SK-N-SH (cell line): ENCODE measurements at regions not wholly inside any gene's neighbourhood (a gene's known extent, or its start where the extent isn't known, plus 50 kb on each side); places are given as distances from the start of the nearest gene placed in this dataset.

ENCODE experiments used
- CTCF ChIA-PET: fragments of 300-600, 350-600 bp; formaldehyde crosslinking; extraction: SDS; loops from one replicate; lab custom pipeline; 2021; lab: Yijun Ruan, JAX
- POLR2A ChIA-PET: fragments of 350-600 bp; sonication (Branson Sonifier 250); formaldehyde crosslinking; extraction: SDS; loops from one replicate; lab custom pipeline; 2020; ENCODE audit warnings: antibody characterized with exemption, inconsistent platforms; lab: Yijun Ruan, JAX
- DNase-seq: peaks from one replicate; pipeline ENCODE4 v3.0.0; 2012
- H2AFZ ChIP-seq: fragments of 200-600 bp; sonication (generic); 2 replicates; pipeline ENCODE4 v1.8.1; 2016; ENCODE audit warnings: antibody characterized with exemption, mild to moderate bottlenecking, low read depth
- H3F3A ChIP-seq: fragments of 200-600 bp; sonication (generic); replicated peaks from 2 replicates; pipeline ENCODE3; 2016; ENCODE audit warnings: antibody characterized with exemption, mild to moderate bottlenecking; ENCODE audit not compliant: insufficient read depth
- H3K27ac ChIP-seq, 2 experiments: fragments of 200-500 bp in 1 of 2; fragments of 200-600 bp in 1 of 2; sonication (Bioruptor generic) in 1 of 2; sonication (generic), shearing (Covaris generic) in 1 of 2; 2 replicates each; pipeline versions ENCODE4 v1.5.1 to v1.6.1; 2014 to 2016; ENCODE audit warnings: low read depth in 2 of 2, inconsistent platforms in 1 of 2, low read length in 1 of 2, mild to moderate bottlenecking in 1 of 2, mixed read lengths in 1 of 2
- H3K27me3 ChIP-seq: fragments of 200-600 bp; sonication (generic), shearing (Covaris generic); 2 replicates; pipeline ENCODE4 v1.6.1; 2016; ENCODE audit warnings: mixed run types; ENCODE audit not compliant: insufficient read depth
- H3K36me3 ChIP-seq, 2 experiments: fragments of 200-500 bp in 1 of 2; fragments of 200-600 bp in 1 of 2; sonication (Bioruptor generic) in 1 of 2; sonication (generic) in 1 of 2; replicated peaks in 1 of 2; 2 replicates each; pipeline versions ENCODE3 to v1.5.1; 2014 to 2016; ENCODE audit warnings: low read length in 1 of 2, mild to moderate bottlenecking in 1 of 2; ENCODE audit not compliant: insufficient read depth in 2 of 2, control insufficient read depth in 1 of 2
- H3K4me1 ChIP-seq, 2 experiments: fragments of 200-500 bp in 1 of 2; fragments of 200-600 bp in 1 of 2; sonication (Bioruptor generic) in 1 of 2; sonication (generic), shearing (Covaris generic) in 1 of 2; 2 replicates each; pipeline versions ENCODE4 v1.5.1 to v1.6.1; 2014 to 2016; ENCODE audit warnings: low read depth in 1 of 2, low read length in 1 of 2, mixed run types in 1 of 2; ENCODE audit not compliant: insufficient read depth in 2 of 2, control insufficient read depth in 1 of 2
- H3K4me2 ChIP-seq: fragments of 200-600 bp; sonication (generic), shearing (Covaris generic); 2 replicates; pipeline ENCODE4 v1.6.1; 2017; ENCODE audit warnings: mixed run types
- H3K4me3 ChIP-seq, 2 experiments: fragments of 200-500 bp in 1 of 2; fragments of 200-600 bp in 1 of 2; sonication (Bioruptor generic) in 1 of 2; sonication (generic), shearing (Covaris generic) in 1 of 2; 2 replicates each; pipeline versions ENCODE4 v1.5.1 to v1.8.1; 2014 to 2016; ENCODE audit warnings: low read depth in 2 of 2, inconsistent platforms in 1 of 2, low read length in 1 of 2, mild to moderate bottlenecking in 1 of 2, mixed read lengths in 1 of 2, moderate library complexity in 1 of 2
- H3K79me2 ChIP-seq: fragments of 200-600 bp; sonication (generic); 2 replicates; pipeline ENCODE4 v1.8.1; 2017; ENCODE audit warnings: mild to moderate bottlenecking; ENCODE audit not compliant: insufficient read depth
- H3K9ac ChIP-seq: fragments of 200-600 bp; sonication (generic); 2 replicates; pipeline ENCODE4 v1.6.1; 2017; ENCODE audit warnings: mixed run types
- H3K9me2 ChIP-seq: fragments of 200-600 bp; sonication (generic); 2 replicates; pipeline ENCODE4 v1.6.1; 2017; ENCODE audit warnings: mixed run types
- H3K9me3 ChIP-seq: fragments of 200-600 bp; sonication (generic); 2 replicates; pipeline ENCODE4 v1.6.1; 2017; ENCODE audit warnings: mixed run types, mild to moderate bottlenecking, moderate library complexity
- H4K20me1 ChIP-seq: fragments of 200-600 bp; sonication (generic); 2 replicates; pipeline ENCODE4 v1.6.1; 2017; ENCODE audit warnings: mild to moderate bottlenecking, mixed run types; ENCODE audit not compliant: insufficient read depth
- CHD2 ChIP-seq: fragments of 150-350 bp; IDR thresholded peaks from 2 replicates; pipeline ENCODE4 v1.6.1; 2018; ENCODE audit warnings: low read length; ENCODE audit not compliant: partially characterized antibody
- CTCF ChIP-seq: fragments of 200-600 bp; sonication (generic); IDR thresholded peaks from 2 replicates; pipeline ENCODE4 v1.6.1; 2017; ENCODE audit warnings: antibody characterized with exemption, mild to moderate bottlenecking, moderate library complexity
- ELF1 ChIP-seq: IDR thresholded peaks from 2 replicates; pipeline ENCODE4 v1.4.0; 2012
- FOSL2 ChIP-seq: IDR thresholded peaks from 2 replicates; pipeline ENCODE4 v1.4.0; 2012; ENCODE audit warnings: low read depth, mild to moderate bottlenecking, moderate library complexity, borderline replicate concordance
- GABPA ChIP-seq: IDR thresholded peaks from 2 replicates; pipeline ENCODE4 v1.4.0; 2012; ENCODE audit warnings: low read depth, mild to moderate bottlenecking
- MEF2A ChIP-seq: IDR thresholded peaks from 2 replicates; pipeline ENCODE4 v1.4.0; 2012; ENCODE audit warnings: low read depth, borderline replicate concordance
- RFX5 ChIP-seq: IDR thresholded peaks from 2 replicates; pipeline ENCODE4 v1.6.1; 2012; ENCODE audit warnings: mild to moderate bottlenecking, improper control_type of control experiment, low read length
- TCF12 ChIP-seq: IDR thresholded peaks from 2 replicates; pipeline ENCODE4 v1.4.0; 2012
- WGBS: methylation state at CpG from one replicate; pipeline ENCODE4 v1.1.6; 2017; ENCODE audit warnings: low lambda C conversion rate; 5-methylcytosine and 5-hydroxymethylcytosine counted together
- TF ChIP-seq, protein P1 (sequence below): IDR thresholded peaks from 2 replicates; pipeline ENCODE4 v1.4.0; 2012; ENCODE audit warnings: low read depth, borderline replicate concordance
- TF ChIP-seq, protein P2 (sequence below): IDR thresholded peaks from 2 replicates; pipeline ENCODE4 v1.4.0; 2012; ENCODE audit warnings: low read depth, borderline replicate concordance
- TF ChIP-seq, protein P3 (sequence below): fragments of 150-350 bp; IDR thresholded peaks from 2 replicates; pipeline ENCODE4 v1.6.1; 2016; ENCODE audit warnings: mild to moderate bottlenecking, low read depth, low read length

- H4K20me1 ChIP-seq: no peaks in the 10 kb centered on the region
- POLR2A ChIA-PET: no interaction called here
- no peak overlapping the region for H3K9ac ChIP-seq
- no peaks in the 10 kb centered on the region for H3K9me3 ChIP-seq
- no peaks in the 10 kb centered on the region for H3K4me1 ChIP-seq
- H2AFZ ChIP-seq: no peak overlapping the region
- no peak for TF ChIP-seq CHD2
- TF ChIP-seq, protein P1, sequence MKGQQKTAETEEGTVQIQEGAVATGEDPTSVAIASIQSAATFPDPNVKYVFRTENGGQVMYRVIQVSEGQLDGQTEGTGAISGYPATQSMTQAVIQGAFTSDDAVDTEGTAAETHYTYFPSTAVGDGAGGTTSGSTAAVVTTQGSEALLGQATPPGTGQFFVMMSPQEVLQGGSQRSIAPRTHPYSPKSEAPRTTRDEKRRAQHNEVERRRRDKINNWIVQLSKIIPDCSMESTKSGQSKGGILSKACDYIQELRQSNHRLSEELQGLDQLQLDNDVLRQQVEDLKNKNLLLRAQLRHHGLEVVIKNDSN: no peak
- TF ChIP-seq, protein P2, sequence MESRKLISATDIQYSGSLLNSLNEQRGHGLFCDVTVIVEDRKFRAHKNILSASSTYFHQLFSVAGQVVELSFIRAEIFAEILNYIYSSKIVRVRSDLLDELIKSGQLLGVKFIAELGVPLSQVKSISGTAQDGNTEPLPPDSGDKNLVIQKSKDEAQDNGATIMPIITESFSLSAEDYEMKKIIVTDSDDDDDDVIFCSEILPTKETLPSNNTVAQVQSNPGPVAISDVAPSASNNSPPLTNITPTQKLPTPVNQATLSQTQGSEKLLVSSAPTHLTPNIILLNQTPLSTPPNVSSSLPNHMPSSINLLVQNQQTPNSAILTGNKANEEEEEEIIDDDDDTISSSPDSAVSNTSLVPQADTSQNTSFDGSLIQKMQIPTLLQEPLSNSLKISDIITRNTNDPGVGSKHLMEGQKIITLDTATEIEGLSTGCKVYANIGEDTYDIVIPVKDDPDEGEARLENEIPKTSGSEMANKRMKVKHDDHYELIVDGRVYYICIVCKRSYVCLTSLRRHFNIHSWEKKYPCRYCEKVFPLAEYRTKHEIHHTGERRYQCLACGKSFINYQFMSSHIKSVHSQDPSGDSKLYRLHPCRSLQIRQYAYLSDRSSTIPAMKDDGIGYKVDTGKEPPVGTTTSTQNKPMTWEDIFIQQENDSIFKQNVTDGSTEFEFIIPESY: no peak
- no peak for TF ChIP-seq TCF12
- TF ChIP-seq FOSL2: no peak
- no peak for TF ChIP-seq RFX5
- TF ChIP-seq MEF2A: no peak
- TF ChIP-seq, protein P3, sequence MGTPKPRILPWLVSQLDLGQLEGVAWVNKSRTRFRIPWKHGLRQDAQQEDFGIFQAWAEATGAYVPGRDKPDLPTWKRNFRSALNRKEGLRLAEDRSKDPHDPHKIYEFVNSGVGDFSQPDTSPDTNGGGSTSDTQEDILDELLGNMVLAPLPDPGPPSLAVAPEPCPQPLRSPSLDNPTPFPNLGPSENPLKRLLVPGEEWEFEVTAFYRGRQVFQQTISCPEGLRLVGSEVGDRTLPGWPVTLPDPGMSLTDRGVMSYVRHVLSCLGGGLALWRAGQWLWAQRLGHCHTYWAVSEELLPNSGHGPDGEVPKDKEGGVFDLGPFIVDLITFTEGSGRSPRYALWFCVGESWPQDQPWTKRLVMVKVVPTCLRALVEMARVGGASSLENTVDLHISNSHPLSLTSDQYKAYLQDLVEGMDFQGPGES: no peak
- TF ChIP-seq CTCF: no peak
- TF ChIP-seq ELF1: no peak
- TF ChIP-seq GABPA: no peak
- H3K4me2 ChIP-seq: no peak overlapping the region
- H3K79me2 ChIP-seq: no peaks in the 10 kb centered on the region
- DNase-seq: no peak
- H3K36me3 ChIP-seq: no peaks in the 10 kb centered on the region
- CTCF ChIA-PET: interaction anchor here (4.5 kb wide), 1 partner anchor 13 kb away, joined by 21 read pairs; no protein-coding TSS in a partner anchor
- no peak overlapping the region for H3K27ac ChIP-seq
- H3F3A ChIP-seq: peaks cover 2% of the 10 kb centered on the region
- 98% methylated on average over 4 of the region's 4 CpGs for WGBS
- H3K9me2 ChIP-seq: no peaks in the 10 kb centered on the region
- H3K27me3 ChIP-seq: no peaks in the 10 kb centered on the region
- no peak overlapping the region for H3K4me3 ChIP-seq
Observed at GRCh38 chr6:143562143-143562542, 50.6 kb upstream of the FUCA2 start.
